ENCODE measurements at regions not wholly inside any gene's neighbourhood (a gene's known extent, or its start where the extent isn't known, plus 50 kb on each side); places are given as distances from the start of the nearest gene placed in this dataset.

DNA sequence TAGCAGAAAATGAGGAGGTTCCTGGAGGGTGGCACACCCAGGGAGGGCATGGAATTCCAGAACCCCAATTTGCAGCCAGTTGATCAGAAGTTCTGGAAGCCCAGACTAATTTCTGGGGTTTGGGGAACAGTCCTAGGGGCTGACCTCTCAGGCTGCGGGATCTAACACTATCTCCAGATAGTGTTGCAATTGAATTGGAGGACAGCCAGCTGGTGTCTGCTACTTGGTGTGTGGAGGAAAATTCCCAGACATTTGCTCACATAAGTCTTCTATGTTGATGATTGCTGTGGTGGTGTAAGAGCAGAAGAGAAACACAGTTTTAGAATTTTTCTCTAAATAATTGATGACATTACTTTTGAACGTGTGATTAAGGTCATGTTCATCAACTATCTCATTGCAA lies 154.3 kb upstream of the RNPC3 start:
- no peaks in the 10 kb centered on the region for H3K9me3 ChIP-seq
- no peaks in the 10 kb centered on the region for H3K36me3 ChIP-seq
- H3K27ac ChIP-seq = no peak overlapping the region
- no peaks in the 10 kb centered on the region for H3K4me1 ChIP-seq
- no peak for DNase-seq
- TF ChIP-seq, protein P1, sequence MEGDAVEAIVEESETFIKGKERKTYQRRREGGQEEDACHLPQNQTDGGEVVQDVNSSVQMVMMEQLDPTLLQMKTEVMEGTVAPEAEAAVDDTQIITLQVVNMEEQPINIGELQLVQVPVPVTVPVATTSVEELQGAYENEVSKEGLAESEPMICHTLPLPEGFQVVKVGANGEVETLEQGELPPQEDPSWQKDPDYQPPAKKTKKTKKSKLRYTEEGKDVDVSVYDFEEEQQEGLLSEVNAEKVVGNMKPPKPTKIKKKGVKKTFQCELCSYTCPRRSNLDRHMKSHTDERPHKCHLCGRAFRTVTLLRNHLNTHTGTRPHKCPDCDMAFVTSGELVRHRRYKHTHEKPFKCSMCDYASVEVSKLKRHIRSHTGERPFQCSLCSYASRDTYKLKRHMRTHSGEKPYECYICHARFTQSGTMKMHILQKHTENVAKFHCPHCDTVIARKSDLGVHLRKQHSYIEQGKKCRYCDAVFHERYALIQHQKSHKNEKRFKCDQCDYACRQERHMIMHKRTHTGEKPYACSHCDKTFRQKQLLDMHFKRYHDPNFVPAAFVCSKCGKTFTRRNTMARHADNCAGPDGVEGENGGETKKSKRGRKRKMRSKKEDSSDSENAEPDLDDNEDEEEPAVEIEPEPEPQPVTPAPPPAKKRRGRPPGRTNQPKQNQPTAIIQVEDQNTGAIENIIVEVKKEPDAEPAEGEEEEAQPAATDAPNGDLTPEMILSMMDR (IDR thresholded peaks at IDR 0.05 in 8 of 11, conservative IDR thresholded peaks at IDR 0.05 in 3 of 11) = no peak
- TF ChIP-seq POLR2A (IDR thresholded peaks at IDR 0.05) = no peak
- no peak for TF ChIP-seq POLR2AphosphoS5 (IDR thresholded peaks at IDR 0.05)
- no peak overlapping the region for H3K4me3 ChIP-seq
- 53 to 69% (median 64%) methylated on average over 2 of the region's 2 CpGs for WGBS, 5 donors
- intact Hi-C loops (cut with DNase I; ENCODE audit: low total_unique reads) = no loop called here
- no peaks in the 10 kb centered on the region for H3K27me3 ChIP-seq (replicated peaks in 1 of 7)

DNA sequence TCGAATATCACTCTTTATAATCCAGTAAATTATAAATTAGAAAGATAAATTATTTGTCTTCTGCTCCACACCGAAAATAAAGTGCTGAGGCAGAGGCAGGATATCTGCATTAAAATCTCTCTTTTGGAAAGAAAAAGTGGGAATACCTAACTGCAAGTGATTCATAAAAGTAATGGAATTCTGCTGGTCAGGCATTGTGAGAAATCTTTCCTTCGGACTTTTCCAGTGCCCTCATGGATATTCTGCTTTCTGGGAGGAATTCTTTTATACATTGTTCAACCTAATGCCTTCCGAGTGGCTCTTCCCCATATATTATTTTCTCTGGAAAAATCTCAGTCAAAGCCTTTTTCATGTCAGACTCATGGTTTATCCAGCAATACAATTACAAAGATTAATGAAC lies 158.3 kb upstream of the RNPC3 start:
- H3K4me3 ChIP-seq = no peak overlapping the region
- H3K36me3 ChIP-seq = no peaks in the 10 kb centered on the region
- 74 to 86% (median 78%) methylated on average over 4 of the region's 4 CpGs for WGBS, 5 donors
- peaks cover 0 to 3% (median 0%) of the 10 kb centered on the region in 8 donors for H3K9me3 ChIP-seq
- no peak overlapping the region for H3K27ac ChIP-seq
- no peaks in the 10 kb centered on the region for H3K4me1 ChIP-seq
- TF ChIP-seq, protein P1 (IDR thresholded peaks at IDR 0.05 in 8 of 11, conservative IDR thresholded peaks at IDR 0.05 in 3 of 11) = no peak
- TF ChIP-seq POLR2A (IDR thresholded peaks at IDR 0.05) (no peak), POLR2AphosphoS5 (IDR thresholded peaks at IDR 0.05) (no peak)
- H3K27me3 ChIP-seq (replicated peaks in 1 of 7) = no peaks in the 10 kb centered on the region
- no peak for DNase-seq
- intact Hi-C loops (cut with DNase I; ENCODE audit: low total_unique reads) = no loop called here

DNA sequence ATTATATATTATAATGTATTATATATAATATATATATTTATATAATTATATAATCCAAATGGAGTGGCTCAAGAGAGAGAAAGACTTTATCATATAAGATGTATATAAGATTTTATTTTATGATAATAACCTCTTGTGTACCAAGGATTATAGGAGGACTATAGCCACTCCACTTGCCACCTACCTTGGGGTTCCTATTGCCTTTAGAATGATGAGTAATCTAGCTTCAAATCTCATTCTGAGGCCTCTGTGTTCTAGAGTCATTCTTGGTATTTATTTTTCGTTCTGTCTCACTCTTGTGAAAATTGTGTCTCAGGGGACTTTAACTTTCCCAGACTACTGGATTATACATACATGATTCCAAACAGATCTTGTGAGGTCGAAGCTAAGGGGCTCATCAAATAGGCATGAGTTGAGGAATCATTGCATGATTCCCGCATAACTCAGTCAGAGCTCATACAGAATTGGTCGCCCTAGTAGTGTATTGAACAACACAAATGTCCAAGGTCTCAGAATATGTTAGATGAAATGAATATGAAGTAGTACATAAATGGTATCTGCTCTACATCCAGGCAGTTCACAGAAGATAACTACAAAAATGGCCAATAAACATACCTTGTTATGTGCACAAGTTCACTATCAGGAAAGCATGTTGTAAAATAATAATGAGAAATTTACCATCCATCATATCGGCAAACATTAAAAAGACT lies 159.5 kb upstream of the RNPC3 start:
- intact Hi-C loops (cut with DNase I; ENCODE audit: low total_unique reads) = no loop called here
- Histone ChIP-seq H3K27ac (no peak overlapping the region), H3K27me3 (replicated peaks in 1 of 7) (no peaks in the 10 kb centered on the region), H3K36me3 (no peaks in the 10 kb centered on the region), H3K9me3 (peaks cover 0 to 3% (median 0%) of the 10 kb centered on the region in 8 donors), H3K4me1 (no peaks in the 10 kb centered on the region), H3K4me3 (no peak overlapping the region)
- TF ChIP-seq POLR2A (IDR thresholded peaks at IDR 0.05) (no peak), POLR2AphosphoS5 (IDR thresholded peaks at IDR 0.05) (no peak)
- TF ChIP-seq, protein P1 (IDR thresholded peaks at IDR 0.05 in 8 of 11, conservative IDR thresholded peaks at IDR 0.05 in 3 of 11) = no peak
- WGBS, 5 donors = 86 to 96% (median 92%) methylated on average over 5 of the region's 5 CpGs
- DNase-seq = no peak

DNA sequence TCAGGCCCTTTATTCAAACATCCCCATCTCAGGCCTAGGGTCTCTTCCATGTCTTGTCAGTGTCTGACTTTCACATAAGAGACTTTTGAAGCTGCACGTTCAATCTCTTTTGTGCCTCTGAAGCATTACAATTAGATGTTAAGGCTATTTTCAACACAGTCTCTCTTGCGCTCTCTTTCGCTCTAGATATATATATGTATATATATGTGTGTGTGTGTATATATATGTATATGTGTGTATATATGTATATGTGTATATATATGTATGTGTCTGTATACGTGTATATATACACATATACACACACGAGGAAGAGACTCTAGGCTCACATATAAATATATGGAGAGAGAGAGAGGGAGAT lies 162.5 kb upstream of the RNPC3 start:
- peaks cover 0 to 3% (median 0%) of the 10 kb centered on the region in 8 donors for H3K9me3 ChIP-seq
- H3K27me3 ChIP-seq (replicated peaks in 1 of 7) = no peaks in the 10 kb centered on the region
- intact Hi-C loops (cut with DNase I; ENCODE audit: low total_unique reads) = no loop called here
- H3K4me1 ChIP-seq = no peaks in the 10 kb centered on the region
- no peak overlapping the region for H3K4me3 ChIP-seq
- TF ChIP-seq POLR2AphosphoS5 (IDR thresholded peaks at IDR 0.05) = no peak
- TF ChIP-seq, protein P1 (IDR thresholded peaks at IDR 0.05 in 8 of 11, conservative IDR thresholded peaks at IDR 0.05 in 3 of 11) = no peak
- no peak for TF ChIP-seq POLR2A (IDR thresholded peaks at IDR 0.05)
- H3K27ac ChIP-seq = no peak overlapping the region
- no peak for DNase-seq
- WGBS, 5 donors = 92 to 94% (median 94%) methylated on average over 5 of the region's 5 CpGs
- no peaks in the 10 kb centered on the region for H3K36me3 ChIP-seq
